ENCODE measurements at regions not wholly inside any gene's neighbourhood (a gene's known extent, or its start where the extent isn't known, plus 50 kb on each side); places are given as distances from the start of the nearest gene placed in this dataset.

- no peak overlapping the region for H3K27ac ChIP-seq (ENCODE audit: insufficient read depth, low read length)
- no peak overlapping the region for H3K56ac ChIP-seq (ENCODE audit: extremely low read depth, insufficient read depth, low read length)
- H3K9ac ChIP-seq (ENCODE audit: low read depth, low read length): no peak overlapping the region
- TF ChIP-seq, protein P1, sequence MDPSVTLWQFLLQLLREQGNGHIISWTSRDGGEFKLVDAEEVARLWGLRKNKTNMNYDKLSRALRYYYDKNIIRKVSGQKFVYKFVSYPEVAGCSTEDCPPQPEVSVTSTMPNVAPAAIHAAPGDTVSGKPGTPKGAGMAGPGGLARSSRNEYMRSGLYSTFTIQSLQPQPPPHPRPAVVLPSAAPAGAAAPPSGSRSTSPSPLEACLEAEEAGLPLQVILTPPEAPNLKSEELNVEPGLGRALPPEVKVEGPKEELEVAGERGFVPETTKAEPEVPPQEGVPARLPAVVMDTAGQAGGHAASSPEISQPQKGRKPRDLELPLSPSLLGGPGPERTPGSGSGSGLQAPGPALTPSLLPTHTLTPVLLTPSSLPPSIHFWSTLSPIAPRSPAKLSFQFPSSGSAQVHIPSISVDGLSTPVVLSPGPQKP (IDR thresholded peaks at IDR 0.05; ENCODE audit: borderline replicate concordance, low read depth, low read length): no peak
- TF ChIP-seq RFX5 (IDR thresholded peaks at IDR 0.05; ENCODE audit: low read depth, low read length) (no peak), MAFK (IDR thresholded peaks at IDR 0.05; ENCODE audit: low read depth, low read length) (no peak), CHD1 (IDR thresholded peaks at IDR 0.05; ENCODE audit: low read depth, low read length) (no peak), NFE2L2 (IDR thresholded peaks at IDR 0.05; ENCODE audit: low read depth, low read length) (no peak)
- TF ChIP-seq, protein P2, sequence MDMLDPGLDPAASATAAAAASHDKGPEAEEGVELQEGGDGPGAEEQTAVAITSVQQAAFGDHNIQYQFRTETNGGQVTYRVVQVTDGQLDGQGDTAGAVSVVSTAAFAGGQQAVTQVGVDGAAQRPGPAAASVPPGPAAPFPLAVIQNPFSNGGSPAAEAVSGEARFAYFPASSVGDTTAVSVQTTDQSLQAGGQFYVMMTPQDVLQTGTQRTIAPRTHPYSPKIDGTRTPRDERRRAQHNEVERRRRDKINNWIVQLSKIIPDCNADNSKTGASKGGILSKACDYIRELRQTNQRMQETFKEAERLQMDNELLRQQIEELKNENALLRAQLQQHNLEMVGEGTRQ (IDR thresholded peaks at IDR 0.05; ENCODE audit: low read depth, low read length): no peak
- intact Hi-C loops (cut with micrococcal nuclease) (no loop called here), dilution Hi-C loops (cut with HindIII; ENCODE audit: low sequenced_read_pairs, unreplicated experiment) (no loop called here), in situ Hi-C loops (cut with MboI; ENCODE audit: low sequenced_read_pairs) (no loop called here)
- no peak overlapping the region for H2BK15ac ChIP-seq (ENCODE audit: low read depth, low read length)
- no peak overlapping the region for H3K4me2 ChIP-seq (ENCODE audit: low read depth, low read length)
- no peaks in the 10 kb centered on the region for H3K79me1 ChIP-seq (ENCODE audit: low read depth in 1 of 2, low read length in 2 of 2)
- H3K9me3 ChIP-seq (ENCODE audit: control insufficient read depth, insufficient read depth, low read length): no peaks in the 10 kb centered on the region; the same call in 1 of the 2 replicates
- DNase-seq: no peak
- no peak overlapping the region for H2AK9ac ChIP-seq (replicated peaks; ENCODE audit: low read depth, low read length, poor library complexity)
- H2AFZ ChIP-seq (replicated peaks; ENCODE audit: low read length, poor library complexity): no peak overlapping the region
- no peak overlapping the region for H3K23ac ChIP-seq (ENCODE audit: low read depth, low read length)
- H3K4me3 ChIP-seq (ENCODE audit: insufficient read depth, low read depth, low read length): no peak overlapping the region
- no peak overlapping the region for H4K91ac ChIP-seq (ENCODE audit: insufficient read depth, low read depth, low read length)
- H3K4ac ChIP-seq (ENCODE audit: low read depth, low read length): no peak overlapping the region
- H4K20me1 ChIP-seq (ENCODE audit: insufficient read depth, low read length): no peaks in the 10 kb centered on the region
- H4K5ac ChIP-seq (ENCODE audit: low read depth, low read length): no peak overlapping the region
- H2AK5ac ChIP-seq (ENCODE audit: low read depth, low read length): no peak overlapping the region
- H3K9me1 ChIP-seq (ENCODE audit: insufficient read depth, low read length): no peaks in the 10 kb centered on the region
- H3K14ac ChIP-seq (replicated peaks; ENCODE audit: low read depth, low read length): no peak overlapping the region
- no peak overlapping the region for H4K8ac ChIP-seq (ENCODE audit: low read depth in 2 of 2, low read length in 2 of 2)
- H3K36me3 ChIP-seq (ENCODE audit: control insufficient read depth, insufficient read depth, low read length): no peaks in the 10 kb centered on the region
- no peaks in the 10 kb centered on the region; the same call in 1 of the 2 replicates for H3K27me3 ChIP-seq (ENCODE audit: control insufficient read depth, insufficient read depth, low read length)
- H2BK20ac ChIP-seq (ENCODE audit: low read depth, low read length): no peak overlapping the region
- no peaks in the 10 kb centered on the region for H3K4me1 ChIP-seq (ENCODE audit: control insufficient read depth, insufficient read depth, low read length)
- ATAC-seq (ENCODE audit: low read depth): no peak
- 63% methylated on average over 2 of the region's 4 CpGs; no CpG with 5 or more reads in 1 of the 2 experiments for WGBS, 2 experiments (ENCODE audit: extremely low coverage in 2 of 2, insufficient read length in 1 of 2)
- H2BK5ac ChIP-seq (ENCODE audit: low read depth, low read length, poor library complexity, severe bottlenecking): no peak overlapping the region
- POLR2A ChIA-PET (ENCODE audit: unreplicated experiment): no interaction called here
- BruUV-seq (replicated peaks): no TSS peak
- no peak overlapping the region for H3K18ac ChIP-seq (ENCODE audit: low read depth, low read length)
- CTCF ChIA-PET: no interaction called here
- no peak overlapping the region for H2BK120ac ChIP-seq (ENCODE audit: low read depth, low read length)
These were observed 142.4 kb upstream of the NRIP1 start for GRCh38 chr21:15207231-15207630.

All from IMR-90 (cell line).